Fibroblast of skin of scalp (primary cell): ENCODE measurements at regions not wholly inside any gene's neighbourhood (a gene's known extent, or its start where the extent isn't known, plus 50 kb on each side); places are given as distances from the start of the nearest gene placed in this dataset.
A peak's percentile ranks its signal among the peaks of the same experiment; 100 is the strongest.
"Not testable (repeated sequence)": the region's sequence is repeated elsewhere in the genome, so short reads cannot be mapped to it uniquely, and the experiment has no call there.

Source experiments
- DNase-seq: peaks from one replicate; pipeline ENCODE4 v3.0.0-alpha.2; 2013

DNA sequence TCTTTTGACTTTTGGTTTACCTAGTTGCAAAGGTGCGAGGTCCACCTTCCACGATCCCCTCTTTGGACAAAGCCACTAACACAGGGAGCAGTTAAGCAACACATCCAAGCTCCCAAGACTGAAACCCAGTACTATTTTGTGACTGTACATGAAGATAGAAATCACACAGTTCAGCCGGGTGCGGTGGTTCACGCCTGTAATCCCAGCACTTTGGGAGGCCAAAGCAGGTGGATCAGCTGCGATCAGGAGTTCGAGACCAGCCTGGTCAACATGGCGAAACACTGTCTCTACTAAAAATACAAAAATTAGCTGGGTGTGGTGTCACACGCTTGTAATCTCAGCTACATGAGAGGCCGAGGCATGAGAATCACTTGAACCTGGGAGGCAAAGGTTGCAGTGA, 382.8 kb upstream of the AUTS2 start:
- not testable (repeated sequence) for DNase-seq

DNA sequence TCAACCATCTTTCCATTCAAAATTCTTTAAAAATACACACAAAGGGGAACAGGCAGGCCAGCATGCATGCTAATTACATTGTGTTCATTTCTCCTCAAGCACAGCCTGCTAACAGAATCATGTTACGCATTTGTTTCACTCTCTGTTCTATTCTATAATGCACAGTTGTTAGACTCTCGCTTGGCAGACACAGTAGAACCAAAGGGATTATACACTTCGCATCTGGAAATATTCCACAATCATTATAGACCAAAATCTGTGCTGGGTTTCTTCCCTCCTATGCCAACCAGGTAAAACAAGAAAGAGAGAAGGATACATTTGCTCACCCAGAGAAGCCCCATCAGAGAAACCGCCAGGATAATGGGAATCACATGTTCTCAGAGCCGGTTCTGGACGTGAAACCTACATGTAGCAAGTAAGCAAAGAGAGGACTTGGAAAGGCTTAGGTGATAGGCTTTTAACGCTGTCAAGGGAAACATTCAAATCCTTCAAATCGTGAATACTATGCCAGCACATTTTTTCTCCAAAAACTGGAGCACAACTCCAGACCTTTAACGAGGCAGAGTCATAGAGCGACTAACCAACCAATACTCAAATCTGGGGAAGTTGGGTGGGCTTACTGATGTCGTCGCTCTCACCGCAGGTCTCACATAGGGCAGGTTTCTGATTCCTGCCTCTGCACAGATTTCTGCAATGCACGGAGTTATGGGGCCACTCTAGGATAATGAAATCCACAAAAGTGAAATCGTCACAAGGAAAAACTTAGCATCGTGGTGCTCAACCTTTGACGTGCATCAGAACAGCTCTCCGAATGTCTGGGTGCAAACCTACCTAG, 380.5 kb upstream of the AUTS2 start:
- DNase-seq, result no peak

DNA sequence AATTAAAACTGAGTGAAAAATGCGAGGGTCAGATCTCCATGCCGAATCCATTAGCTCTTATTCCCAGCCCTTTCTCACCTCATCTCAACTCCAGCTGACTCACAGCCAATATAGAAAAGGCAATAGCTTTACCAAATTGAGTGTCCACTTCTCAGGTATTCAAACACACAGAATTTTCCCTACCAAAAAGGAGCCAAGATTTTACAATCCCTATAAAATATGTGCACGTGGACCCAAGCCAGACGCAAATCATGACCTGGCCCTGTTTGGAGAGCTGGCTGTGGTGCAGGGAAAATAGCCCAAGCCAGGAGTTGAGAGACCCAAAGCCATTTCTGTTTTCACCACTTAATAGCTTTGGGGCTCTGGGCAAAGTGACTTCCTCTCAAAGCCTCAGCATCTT, 379.7 kb upstream of the AUTS2 start:
- DNase-seq, result no peak

DNA sequence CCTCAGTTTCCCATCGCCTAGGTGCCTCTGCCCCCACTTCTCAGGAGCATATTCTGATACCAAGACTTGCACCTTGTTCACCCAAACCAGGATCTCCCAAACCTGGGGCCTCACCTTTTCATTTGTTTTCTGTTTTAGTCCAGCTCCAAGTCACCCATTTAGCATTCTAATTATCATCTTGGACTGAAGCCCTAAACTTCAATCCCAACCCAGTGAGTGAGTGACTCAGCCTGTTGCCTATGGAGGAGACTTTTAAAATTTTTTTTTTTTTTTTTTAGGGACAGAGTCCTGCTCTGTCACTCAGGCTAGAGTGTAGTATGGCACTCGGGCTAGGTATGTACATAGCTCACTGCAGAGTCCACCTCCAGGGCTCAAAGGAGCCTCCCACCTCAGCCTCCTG, 378.9 kb upstream of the AUTS2 start:
- DNase-seq, result peak; percentile 17

DNA sequence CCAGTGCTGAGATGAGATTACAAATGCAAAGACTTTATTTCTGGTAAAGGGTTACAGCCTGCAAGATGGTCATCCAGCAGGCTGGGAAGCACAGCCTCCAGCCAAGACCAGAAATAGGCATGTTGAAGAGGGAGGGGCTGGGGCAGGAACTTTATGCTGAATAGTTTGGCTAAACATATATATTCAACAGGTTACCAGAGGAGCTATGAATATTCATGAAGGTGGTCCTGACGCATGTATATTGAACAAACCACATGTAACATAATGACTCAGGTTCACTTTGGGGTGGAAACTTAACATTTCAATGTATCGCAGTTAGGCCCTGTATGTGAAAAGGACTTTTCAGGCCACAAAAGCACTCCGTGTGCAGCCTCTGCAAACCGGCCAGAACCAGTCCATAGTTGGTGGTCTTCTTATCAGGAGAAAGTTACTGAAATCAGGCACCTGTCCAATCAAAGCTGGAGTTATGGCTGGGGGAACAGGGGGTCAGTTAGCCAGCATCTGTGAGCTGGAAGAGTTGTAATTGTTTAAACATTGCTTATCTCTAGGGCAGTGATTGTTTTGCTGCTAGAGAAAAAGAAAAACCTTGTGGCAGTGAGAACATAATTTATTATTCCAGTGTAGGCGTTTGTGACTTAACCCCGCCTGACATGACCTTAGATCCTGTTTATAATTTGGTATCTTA, 372.9 kb upstream of the AUTS2 start:
- DNase-seq, result no peak

DNA sequence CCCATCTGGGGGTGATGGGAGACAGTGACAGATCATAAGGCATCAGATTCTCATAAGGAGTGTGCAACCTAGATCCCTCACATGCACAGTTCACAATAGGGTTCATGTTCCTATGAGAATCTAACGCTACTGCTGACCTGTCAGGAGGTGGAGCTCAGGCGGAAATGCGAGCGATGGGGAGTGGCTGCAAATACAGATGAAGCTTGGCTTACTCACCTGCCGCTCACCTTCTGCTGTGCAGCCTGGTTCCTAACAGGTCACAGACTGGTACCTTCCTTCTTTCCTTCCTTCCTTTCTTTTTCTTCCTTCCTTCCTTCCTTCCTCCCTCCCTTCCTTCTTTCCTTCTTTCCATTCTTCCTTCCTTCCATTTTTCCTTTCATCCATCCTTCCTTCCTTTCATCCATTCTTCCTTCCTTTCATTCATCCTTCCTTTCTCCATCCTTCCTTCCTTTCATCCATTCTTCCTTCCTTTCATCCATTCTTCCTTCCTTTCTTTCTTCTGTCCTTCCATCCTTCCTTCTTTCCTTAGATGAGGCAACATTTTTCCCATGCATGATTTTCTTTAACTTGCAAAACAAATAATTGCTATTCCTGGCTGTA, 370.0 kb upstream of the AUTS2 start:
- DNase-seq, result no peak

DNA sequence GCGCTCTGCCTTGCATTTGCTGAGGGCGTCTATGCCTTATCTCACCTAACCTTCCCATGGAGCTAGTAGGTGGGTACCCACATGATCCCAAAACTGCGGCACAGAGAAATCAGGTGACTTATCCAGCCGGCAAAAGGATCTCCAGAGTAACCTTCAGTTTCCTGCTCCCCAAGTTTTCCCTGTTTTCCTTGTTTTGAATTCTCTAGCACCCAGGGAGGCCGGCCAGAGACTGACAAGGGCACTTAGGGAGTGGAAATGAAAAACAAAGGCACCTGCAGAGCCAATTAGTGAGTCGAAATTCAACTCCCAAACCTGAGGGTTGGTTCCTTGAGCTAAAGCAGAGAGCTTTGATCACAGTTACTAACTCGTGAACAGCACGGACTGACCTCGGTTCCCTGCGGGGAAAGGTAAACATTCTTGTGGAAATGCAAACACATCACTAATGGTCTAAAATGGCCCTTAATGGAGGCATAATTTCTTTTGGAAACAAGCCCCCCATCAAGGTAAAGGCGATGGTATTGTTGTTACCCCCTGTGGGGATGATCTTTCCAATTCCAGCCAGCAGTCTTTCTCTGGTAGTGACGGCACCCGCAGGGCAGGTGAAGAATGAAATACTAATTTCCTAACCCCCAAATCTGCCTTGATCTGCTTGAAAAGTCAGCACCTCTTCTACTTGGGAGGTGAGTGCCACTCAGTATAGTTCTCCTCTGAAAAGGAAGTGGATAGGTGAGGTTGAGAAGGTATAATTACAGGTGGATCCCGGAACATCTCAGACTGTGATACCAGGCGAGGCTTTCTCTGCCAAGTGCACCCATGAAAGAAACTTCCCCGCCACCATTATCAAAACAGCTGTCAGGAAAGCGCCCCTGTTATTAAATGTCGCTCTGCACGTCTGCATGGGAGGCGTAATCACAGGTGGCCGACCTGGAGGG, 365.6 kb upstream of the AUTS2 start:
- no peak for DNase-seq

DNA sequence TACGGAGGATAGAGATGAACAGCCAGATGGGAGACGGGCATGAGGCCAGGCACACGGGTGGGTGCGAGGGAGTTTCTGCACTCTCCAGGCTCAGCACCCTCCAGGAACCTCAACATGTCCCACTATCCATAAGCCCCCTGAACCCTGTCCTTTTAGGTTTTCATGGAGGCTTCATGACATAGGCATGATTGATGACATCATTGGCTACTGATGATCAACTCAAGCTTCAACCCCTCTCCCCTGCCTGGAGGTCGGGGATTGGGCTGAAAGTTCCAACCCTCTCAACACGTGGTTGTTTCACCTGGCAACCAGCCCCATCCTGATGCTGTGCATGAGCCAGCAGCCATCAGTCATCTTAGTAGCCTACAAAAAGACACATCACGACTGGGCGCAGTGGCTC, 360.7 kb upstream of the AUTS2 start:
- DNase-seq, result no peak

DNA sequence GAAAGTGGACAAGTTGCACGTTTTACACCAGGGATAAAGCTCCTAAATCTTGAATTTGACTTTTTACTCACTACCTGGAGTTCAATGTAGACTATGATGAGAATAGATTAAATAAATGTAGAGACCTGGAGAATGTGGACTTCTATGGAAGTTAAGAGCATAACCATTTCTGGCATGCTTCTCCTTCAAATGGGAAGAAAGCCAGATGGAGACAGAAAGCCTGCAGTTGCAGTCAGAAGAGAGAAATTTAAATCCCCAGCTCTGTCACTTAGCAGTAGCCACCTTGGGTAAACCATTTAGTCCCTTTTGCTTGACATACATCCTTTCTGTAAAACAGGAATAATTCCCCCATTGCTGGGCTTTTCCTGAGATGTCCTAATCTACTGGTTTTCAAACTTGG, 355.3 kb upstream of the AUTS2 start:
- DNase-seq, result no peak

DNA sequence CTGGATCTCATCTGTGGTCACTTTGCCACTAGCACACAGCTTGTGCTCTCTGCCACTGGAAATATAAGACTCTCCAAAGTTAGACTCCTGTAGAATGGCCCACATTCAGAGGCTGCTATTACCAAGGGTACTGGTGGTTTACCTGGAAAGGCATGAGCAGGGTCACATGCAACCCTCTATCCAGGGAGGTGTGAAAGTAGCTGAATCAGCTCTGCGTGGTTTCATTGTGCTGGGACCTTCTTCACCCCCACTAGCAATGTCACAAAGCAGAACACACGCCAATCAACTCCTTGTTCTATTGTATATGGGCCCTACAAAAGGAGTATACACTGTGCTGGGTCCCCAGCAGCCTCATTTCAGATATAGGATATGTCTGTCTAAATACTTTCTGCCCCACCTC, 353.6 kb upstream of the AUTS2 start:
- no peak for DNase-seq

DNA sequence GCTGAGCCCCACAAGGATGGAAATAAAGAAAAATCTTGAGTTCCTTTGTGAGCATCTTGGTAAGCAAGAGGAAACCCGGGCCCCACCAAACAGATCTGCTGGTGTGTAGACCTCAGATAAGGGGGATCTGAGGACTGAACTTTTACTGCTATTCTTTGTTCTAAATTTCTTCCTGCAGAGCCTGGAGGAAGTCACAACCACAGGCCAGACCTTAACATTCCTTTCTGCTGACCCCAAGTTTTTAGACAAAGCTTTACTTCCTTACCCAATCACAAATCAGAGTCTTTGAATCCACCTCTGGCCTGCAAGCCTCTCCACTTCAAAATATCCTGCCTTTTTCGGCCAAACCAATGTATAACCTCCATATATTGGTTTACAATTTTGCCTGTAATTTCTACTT, 352.6 kb upstream of the AUTS2 start:
- peak; percentile 37 for DNase-seq

DNA sequence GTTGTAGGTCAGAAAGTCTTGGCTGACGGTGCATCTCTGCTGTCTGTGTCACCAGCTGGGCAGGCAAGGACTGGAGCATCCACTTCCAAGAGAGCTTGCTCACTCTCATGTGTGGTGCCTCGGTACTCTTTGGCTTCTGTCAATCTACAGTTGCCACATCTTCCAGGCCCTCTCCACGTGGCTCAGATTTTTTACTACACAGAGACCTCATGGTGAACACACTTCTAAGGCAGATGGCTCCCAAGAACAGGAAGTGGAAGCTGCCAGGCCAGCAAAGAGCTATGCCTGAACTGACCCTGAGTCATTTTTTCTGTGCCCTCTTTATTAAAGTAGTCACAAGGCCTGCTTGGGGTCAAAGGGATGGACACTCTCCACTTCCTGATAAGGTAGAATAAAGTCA, 351.5 kb upstream of the AUTS2 start:
- DNase-seq, result no peak

DNA sequence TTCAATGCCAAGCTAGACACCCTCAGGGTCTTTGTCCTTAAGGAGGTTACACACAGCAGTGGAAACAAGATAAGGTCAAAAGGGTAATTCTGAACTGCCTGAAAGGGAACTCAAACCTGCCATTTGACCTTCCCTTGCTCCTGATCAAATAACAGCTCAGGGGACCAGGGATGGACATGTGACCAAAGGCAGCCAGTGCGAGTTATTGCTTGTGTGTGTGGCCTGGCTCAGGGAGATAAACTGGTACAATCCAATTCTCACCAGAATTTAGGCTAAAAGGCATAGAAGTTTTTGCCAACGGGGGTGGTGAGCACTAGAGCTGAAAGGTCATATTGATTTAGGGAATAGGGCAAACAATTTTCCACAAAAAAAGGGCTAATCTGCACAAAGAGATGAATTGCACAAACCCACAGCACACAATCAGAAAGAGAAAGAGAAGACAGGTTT, 349.9 kb upstream of the AUTS2 start:
- DNase-seq, result not testable (repeated sequence)

DNA sequence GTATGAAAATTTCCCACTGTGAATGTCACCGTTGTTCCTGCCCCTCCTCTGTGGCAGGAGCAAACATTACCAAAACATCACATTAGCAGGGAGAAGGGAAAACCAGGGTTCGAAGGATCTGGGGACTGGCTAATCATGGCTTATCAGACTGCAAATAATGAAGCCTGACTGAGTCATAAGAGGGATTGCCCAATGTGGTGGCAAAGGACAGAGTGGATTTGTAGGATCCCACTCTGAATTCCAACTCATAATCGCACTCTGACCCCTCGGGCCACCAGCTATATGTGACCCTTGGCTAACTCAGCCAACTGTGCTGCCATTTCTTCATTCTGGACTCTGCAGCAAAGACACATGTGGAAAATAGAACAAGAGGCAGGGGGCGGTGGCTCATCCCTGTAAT, 347.3 kb upstream of the AUTS2 start:
- DNase-seq, result no peak

DNA sequence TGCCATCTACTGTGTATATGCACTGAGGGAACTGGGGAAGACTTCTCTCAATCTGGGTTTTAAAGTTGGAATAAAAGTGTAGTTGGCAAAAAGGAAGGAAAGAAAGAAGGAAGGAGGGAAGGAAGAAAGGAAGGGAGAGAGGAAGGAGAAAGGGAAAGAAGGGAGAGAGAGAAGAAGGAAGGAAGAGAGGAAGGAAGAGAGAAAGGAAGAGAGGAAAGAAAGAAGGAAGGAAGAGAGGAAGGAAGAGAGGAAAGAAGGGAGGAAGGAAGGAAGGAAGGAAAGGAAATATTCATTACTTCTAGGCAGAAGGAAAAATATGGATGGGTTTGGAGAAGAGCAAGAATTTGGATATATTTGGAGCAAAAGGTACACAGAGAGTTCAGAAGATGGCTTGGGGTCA, 343.6 kb upstream of the AUTS2 start:
- no peak for DNase-seq

DNA sequence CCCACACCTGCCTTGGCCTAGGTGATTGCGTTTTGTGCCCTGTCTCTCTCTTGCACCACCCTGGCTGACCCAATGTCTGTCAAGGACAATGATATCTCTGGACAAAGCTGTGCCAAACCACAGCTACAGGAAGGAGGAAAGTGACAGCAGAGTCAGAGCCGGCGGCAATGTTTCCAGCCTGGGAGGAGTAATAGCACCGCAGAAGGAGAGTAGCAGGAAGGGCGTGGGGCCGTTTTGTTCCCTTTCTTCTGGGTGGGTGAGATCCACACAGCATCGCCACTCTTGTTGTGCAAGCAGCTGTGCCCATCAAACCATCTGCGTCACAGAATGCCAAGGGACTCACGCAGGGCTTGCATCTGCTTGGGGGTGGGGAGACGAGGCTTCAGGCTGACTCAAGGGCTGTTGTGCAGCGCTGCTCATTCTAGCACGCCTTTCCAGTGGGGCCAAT, 341.6 kb upstream of the AUTS2 start:
- peak; percentile 73 for DNase-seq

DNA sequence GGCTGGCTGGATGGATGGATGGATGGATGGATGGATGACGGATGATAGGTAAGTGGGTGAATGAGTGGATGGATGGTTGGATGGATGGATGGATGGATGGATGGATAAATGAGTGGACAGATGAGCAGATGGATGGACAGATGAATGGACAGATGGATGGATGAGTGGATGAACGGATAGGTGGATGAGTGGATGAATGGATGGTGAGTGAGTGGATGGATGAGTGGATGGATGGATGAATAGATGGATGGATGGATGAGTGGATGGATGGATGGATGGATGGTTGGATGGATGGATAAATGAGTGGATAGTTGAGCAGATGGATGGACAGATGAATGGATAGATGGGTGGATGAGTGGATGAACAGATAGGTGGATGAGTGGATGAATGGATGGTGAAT, 340.7 kb upstream of the AUTS2 start:
- no peak for DNase-seq

DNA sequence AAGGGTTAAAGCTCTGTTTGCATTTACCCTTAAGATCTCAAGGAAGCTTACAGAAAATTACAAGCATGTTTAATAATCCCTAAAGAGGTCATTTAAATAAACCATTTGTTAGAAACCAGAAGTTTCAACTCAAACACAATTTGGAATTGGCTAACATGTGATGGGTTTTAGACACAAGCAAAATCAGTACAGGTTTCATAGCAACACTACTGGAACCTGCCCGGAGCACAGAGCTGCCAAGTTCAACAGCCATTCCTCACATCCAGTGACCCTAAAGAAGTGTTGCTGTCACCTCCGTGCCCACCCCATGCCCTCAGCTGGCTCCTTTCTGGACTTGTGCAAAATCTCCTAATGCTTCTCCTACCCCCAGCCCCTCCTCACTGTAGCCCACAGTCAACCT, 338.8 kb upstream of the AUTS2 start:
- DNase-seq, result no peak

DNA sequence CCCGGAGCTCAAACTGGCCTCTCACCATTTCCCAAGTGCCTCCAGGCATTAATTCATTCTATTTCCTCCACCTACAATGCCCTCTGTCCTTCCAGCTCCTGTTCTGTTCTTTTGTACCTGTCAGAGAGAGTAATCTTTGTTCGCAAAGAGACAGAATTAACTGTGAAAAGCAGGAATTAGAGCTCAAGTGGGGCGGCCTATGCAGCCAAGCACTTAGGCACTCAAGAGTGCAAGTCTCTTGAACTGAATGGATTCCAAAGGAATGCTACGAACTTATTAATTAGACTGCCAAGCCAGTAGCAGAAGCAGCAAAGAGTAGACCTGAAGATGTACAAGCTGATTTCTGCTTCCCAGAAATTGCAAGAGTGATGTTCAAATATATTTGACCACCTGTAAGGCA, 338.3 kb upstream of the AUTS2 start:
- DNase-seq, result no peak

DNA sequence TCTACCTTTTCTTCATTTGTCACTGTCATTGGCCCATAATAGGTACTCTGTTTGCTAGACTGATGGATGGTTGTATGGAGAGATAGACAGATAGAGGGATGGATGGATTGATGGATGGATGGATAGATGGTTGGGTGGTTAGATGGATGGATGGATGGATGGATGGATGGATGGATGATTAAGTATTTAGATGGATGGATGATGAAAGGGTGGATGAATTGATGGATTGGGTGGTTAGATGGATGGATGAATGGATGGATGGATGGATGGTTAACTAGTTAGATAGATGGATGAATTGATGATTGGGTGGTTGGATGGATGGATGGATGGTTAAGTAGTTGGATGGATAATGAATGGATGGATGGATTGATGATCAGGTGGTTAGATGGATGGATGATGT, 334.7 kb upstream of the AUTS2 start:
- DNase-seq, result no peak

DNA sequence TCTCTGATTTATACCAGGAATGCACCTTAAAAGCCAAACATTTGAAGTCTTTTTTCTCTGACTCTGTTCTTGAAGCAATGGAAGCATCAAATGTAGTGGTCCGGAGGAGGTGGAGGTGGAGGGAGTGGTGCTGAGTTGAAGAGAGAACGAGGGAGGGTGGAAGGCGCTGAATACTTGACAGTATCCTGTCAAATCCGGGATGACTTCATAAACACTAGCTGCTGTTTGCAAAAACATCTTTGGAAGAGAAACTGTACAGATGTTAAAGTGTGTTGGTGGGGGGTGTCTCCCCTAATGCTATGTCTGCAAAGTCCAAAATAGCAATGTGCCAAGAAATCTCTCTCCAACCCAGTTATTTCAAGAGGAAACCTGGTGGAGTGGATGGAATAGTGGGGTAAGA, 328.5 kb upstream of the AUTS2 start:
- DNase-seq, result no peak

DNA sequence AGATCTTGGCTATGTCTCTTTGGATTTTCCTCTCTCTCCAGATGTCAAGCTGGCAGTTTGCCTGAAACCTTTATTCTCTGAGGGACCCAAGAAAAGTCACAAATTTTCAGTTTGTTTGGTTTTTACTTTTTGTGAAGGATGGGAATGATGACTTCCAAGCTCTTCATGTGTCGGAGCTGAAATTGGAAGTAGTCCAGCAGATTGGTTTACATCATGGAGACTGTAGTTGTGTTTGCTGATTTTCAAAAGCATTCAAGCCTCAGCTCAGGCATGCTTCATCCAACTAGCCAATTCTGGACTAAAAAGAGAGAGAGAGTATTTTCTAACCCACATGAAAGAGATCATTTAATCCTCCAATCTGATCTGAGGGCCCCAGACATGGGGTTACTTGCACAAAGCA, 326.2 kb upstream of the AUTS2 start:
- peak; percentile 7 for DNase-seq
